MCF 10A (cell line): ENCODE measurements at regions not wholly inside any gene's neighbourhood (a gene's known extent, or its start where the extent isn't known, plus 50 kb on each side); places are given as distances from the start of the nearest gene placed in this dataset.

Source experiments
- BruUV-seq: library from RNA; stranded (reverse); fragments of 400-500 nt; replicated peaks from 2 replicates; lab custom pipeline; 2021; lab: Mats Ljungman, UMichigan
- CTCF ChIA-PET: fragments of 300-600 bp; sonication (Branson Sonifier 250); formaldehyde crosslinking; extraction: SDS; loops from one replicate; lab custom pipeline; 2021; ENCODE audit warnings: antibody characterized with exemption, inconsistent platforms; lab: Yijun Ruan, JAX
- POLR2A ChIA-PET: fragments of 300-600, 350-650 bp; sonication (Branson Sonifier 250); formaldehyde crosslinking; extraction: SDS; loops from one replicate; lab custom pipeline; 2020; ENCODE audit warnings: antibody characterized with exemption, inconsistent platforms; lab: Yijun Ruan, JAX
- DNase-seq: peaks from one replicate; pipeline ENCODE4 v3.0.0-alpha.2; 2018; ENCODE audit not compliant: unreplicated experiment
- H3K27ac Mint-ChIP-seq: one replicate; pipeline ENCODE4 v1.8.0; 2022; ENCODE audit warnings: mild to moderate bottlenecking, low read depth, mixed read lengths; ENCODE audit not compliant: unreplicated experiment
- H3K27me3 Mint-ChIP-seq: one replicate; pipeline ENCODE4 v1.8.0; 2022; ENCODE audit warnings: mixed read lengths; ENCODE audit not compliant: insufficient read depth, unreplicated experiment
- H3K36me3 Mint-ChIP-seq: one replicate; pipeline ENCODE4 v1.8.0; 2022; ENCODE audit warnings: mild to moderate bottlenecking, moderate library complexity, mixed read lengths; ENCODE audit not compliant: insufficient read depth, unreplicated experiment
- H3K4me1 Mint-ChIP-seq: one replicate; pipeline ENCODE4 v1.8.0; 2022; ENCODE audit warnings: mixed read lengths; ENCODE audit not compliant: insufficient read depth, unreplicated experiment
- H3K4me3 Mint-ChIP-seq: one replicate; pipeline ENCODE4 v1.8.0; 2022; ENCODE audit warnings: mild to moderate bottlenecking, moderate library complexity, mixed read lengths; ENCODE audit not compliant: unreplicated experiment
- H3K9me3 Mint-ChIP-seq: one replicate; pipeline ENCODE4 v1.8.0; 2022; ENCODE audit warnings: mixed read lengths; ENCODE audit not compliant: unreplicated experiment
- CTCF ChIP-seq: fragments of 200-600 bp; IDR thresholded peaks from one replicate; pipeline ENCODE4 v1.8.0; 2022; ENCODE audit warnings: antibody characterized with exemption, mild to moderate bottlenecking; ENCODE audit not compliant: unreplicated experiment
- intact Hi-C: fragments of 100-400 bp; cut with micrococcal nuclease; formaldehyde crosslinking; loops from 2 replicates; pipeline ENCODE4 v1.14.1; 2022

GRCh38 chr11:13160346-13160745 lies 117.2 kb upstream of the BMAL1 start:
- peaks cover 6% of the 10 kb centered on the region for H3K9me3 Mint-ChIP-seq
- H3K4me1 Mint-ChIP-seq: peaks cover 12% of the 10 kb centered on the region
- no peaks in the 10 kb centered on the region for H3K27me3 Mint-ChIP-seq
- peak overlapping the region; percentile 63 for H3K27ac Mint-ChIP-seq
- no peak for TF ChIP-seq CTCF
- CTCF ChIA-PET: interaction anchor here (0.7 to 1.5 kb wide), 4 partner anchors 24 to 196 kb away, joined by 3 to 4 read pairs (median 4); no protein-coding TSS in a partner anchor
- POLR2A ChIA-PET: interaction anchor here (0.6 to 2.2 kb wide), 10 partner anchors 9 to 303 kb away, joined by 3 to 21 read pairs (median 4); partner anchors contain the start of gene BTBD10
- H3K4me3 Mint-ChIP-seq: no peak overlapping the region
- intact Hi-C loops: no loop called here
- BruUV-seq: no TSS peak
- no peaks in the 10 kb centered on the region for H3K36me3 Mint-ChIP-seq
- peak; percentile 76 for DNase-seq

DNA sequence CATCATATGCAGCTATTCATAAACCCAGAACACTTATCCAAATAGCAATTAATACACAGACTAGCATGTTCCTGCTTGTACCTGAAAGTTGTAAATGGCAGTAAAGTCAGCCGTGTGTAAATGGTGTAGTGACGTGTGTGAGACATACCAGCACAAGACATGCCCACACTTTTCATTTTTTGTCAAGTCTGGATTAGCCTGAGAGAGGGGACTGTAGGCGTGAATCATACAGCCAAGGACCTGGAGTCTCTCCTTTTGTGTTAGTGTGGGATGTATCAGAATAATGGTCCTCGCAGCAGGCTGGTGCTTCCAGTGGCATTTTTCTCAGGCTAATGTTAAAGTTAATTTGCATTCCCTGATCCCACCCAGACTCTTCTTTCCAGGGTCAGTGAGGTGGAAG lies 116.8 kb upstream of the BMAL1 start:
- H3K4me1 Mint-ChIP-seq: peaks cover 16% of the 10 kb centered on the region
- peak; percentile 73 for DNase-seq
- no peaks in the 10 kb centered on the region for H3K27me3 Mint-ChIP-seq
- CTCF ChIA-PET: interaction anchor here (1.0 to 1.7 kb wide), 5 partner anchors 10 to 197 kb away, joined by 3 to 10 read pairs (median 4); no protein-coding TSS in a partner anchor
- peaks cover 2% of the 10 kb centered on the region for H3K9me3 Mint-ChIP-seq
- POLR2A ChIA-PET: interaction anchor here (0.6 to 2.2 kb wide), 12 partner anchors 9 to 488 kb away, joined by 3 to 21 read pairs (median 4); partner anchors contain the start of gene BTBD10
- no TSS peak for BruUV-seq
- TF ChIP-seq CTCF: no peak
- intact Hi-C loops: no loop called here
- H3K36me3 Mint-ChIP-seq: no peaks in the 10 kb centered on the region
- no peak overlapping the region for H3K4me3 Mint-ChIP-seq
- H3K27ac Mint-ChIP-seq: peak overlapping the region; percentile 63

GRCh38 chr11:13163158-13163557 lies 114.4 kb upstream of the BMAL1 start:
- no peak overlapping the region for H3K4me3 Mint-ChIP-seq
- intact Hi-C loops: no loop called here

GRCh38 chr11:13166036-13166435 lies 111.6 kb upstream of the BMAL1 start:
- no peak for DNase-seq
- Mint-ChIP-seq H3K9me3 (no peaks in the 10 kb centered on the region), H3K4me3 (no peak overlapping the region), H3K27ac (no peak overlapping the region), H3K36me3 (no peaks in the 10 kb centered on the region), H3K4me1 (peaks cover 40% of the 10 kb centered on the region), H3K27me3 (no peaks in the 10 kb centered on the region)
- no peak for TF ChIP-seq CTCF
- ChIA-PET CTCF (interaction anchor here (1.4 to 3.7 kb wide), 2 partner anchors 13 to 203 kb away, joined by 5 to 28 read pairs; no protein-coding TSS in a partner anchor), POLR2A (no interaction called here)
- intact Hi-C loops: no loop called here
- no TSS peak for BruUV-seq

More at GRCh38 chr11:13163158-13163557, 114.4 kb upstream of the BMAL1 start:
- Mint-ChIP-seq H3K27me3 (no peaks in the 10 kb centered on the region), H3K36me3 (no peaks in the 10 kb centered on the region), H3K9me3 (no peaks in the 10 kb centered on the region), H3K4me1 (peaks cover 32% of the 10 kb centered on the region), H3K27ac (no peak overlapping the region)
- DNase-seq: no peak
- ChIA-PET CTCF (interaction anchor here (0.6 to 2.6 kb wide), 2 partner anchors 20 to 198 kb away, joined by 4 to 11 read pairs; no protein-coding TSS in a partner anchor), POLR2A (no interaction called here)
- BruUV-seq: no TSS peak
- no peak for TF ChIP-seq CTCF
